C4-2B (cell line): ENCODE measurements at regions not wholly inside any gene's neighbourhood (a gene's known extent, or its start where the extent isn't known, plus 50 kb on each side); places are given as distances from the start of the nearest gene placed in this dataset.

Experiments used
- CTCF ChIP-seq: fragments of 450-650 bp; conservative IDR thresholded peaks from 2 replicates; pipeline ENCODE4 v1.5.1; 2017; ENCODE audit warnings: mild to moderate bottlenecking
- ZFX ChIP-seq: fragments of 450-650 bp; IDR thresholded peaks from 2 replicates; pipeline ENCODE4 v1.6.1; 2017

- no peak for TF ChIP-seq CTCF
- TF ChIP-seq ZFX = no peak
These were observed 198.9 kb downstream of the BCAS1 start for GRCh38 chr20:53871541-53871940.
